Esophagus muscularis mucosa (tissue), 3 donors: ENCODE measurements at regions not wholly inside any gene's neighbourhood (a gene's known extent, or its start where the extent isn't known, plus 50 kb on each side); places are given as distances from the start of the nearest gene placed in this dataset.

ENCODE experiments used
- POLR2A ChIP-seq: fragments of 450-650 bp; IDR thresholded peaks from one replicate; pipeline ENCODE4 v1.6.1; 2017; ENCODE audit warnings: antibody characterized with exemption, moderate library complexity, mild to moderate bottlenecking, low read depth
- POLR2AphosphoS5 ChIP-seq, 2 donors: sonication (generic); formaldehyde crosslinking; IDR thresholded peaks; one replicate each; pipeline ENCODE4 v1.6.1; 2017; ENCODE audit warnings: antibody characterized with exemption in 2 of 2
- TF ChIP-seq, protein P1 (sequence below), 3 experiments: fragments of 200-600 bp in 2 of 3; fragments of 450-650 bp in 1 of 3; sonication (generic) in 2 of 3; IDR thresholded peaks; one replicate each; pipeline ENCODE4 v1.5.1; 2017 to 2019; ENCODE audit warnings: antibody characterized with exemption in 3 of 3, mild to moderate bottlenecking in 2 of 3, moderate library complexity in 1 of 3

DNA sequence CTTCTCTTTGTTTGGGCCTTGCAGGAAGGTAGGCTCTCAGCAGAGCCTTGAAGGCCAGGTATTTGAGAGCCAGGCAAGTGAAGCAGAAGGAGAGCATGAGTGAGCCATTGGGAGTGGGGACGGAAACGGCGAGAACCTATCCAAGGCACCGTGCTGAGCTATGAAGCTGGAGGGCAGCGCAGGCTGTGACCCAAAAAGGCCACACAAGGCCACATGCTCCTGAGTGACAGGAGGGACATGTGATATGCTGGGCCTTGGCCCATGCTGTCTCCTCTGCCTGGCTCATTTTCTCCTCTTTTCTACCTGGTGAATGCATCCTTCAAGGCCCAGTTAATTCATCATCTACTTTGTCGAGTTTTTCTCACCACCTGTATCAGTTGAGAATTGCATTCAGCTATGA lies 136.3 kb downstream of the PALM2AKAP2 start:
- TF ChIP-seq POLR2A (no peak), POLR2AphosphoS5 (IDR thresholded peaks at IDR 0.05) (no peak)
- TF ChIP-seq, protein P1, sequence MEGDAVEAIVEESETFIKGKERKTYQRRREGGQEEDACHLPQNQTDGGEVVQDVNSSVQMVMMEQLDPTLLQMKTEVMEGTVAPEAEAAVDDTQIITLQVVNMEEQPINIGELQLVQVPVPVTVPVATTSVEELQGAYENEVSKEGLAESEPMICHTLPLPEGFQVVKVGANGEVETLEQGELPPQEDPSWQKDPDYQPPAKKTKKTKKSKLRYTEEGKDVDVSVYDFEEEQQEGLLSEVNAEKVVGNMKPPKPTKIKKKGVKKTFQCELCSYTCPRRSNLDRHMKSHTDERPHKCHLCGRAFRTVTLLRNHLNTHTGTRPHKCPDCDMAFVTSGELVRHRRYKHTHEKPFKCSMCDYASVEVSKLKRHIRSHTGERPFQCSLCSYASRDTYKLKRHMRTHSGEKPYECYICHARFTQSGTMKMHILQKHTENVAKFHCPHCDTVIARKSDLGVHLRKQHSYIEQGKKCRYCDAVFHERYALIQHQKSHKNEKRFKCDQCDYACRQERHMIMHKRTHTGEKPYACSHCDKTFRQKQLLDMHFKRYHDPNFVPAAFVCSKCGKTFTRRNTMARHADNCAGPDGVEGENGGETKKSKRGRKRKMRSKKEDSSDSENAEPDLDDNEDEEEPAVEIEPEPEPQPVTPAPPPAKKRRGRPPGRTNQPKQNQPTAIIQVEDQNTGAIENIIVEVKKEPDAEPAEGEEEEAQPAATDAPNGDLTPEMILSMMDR (IDR thresholded peaks at IDR 0.05), result no peak
